GM18867 (cell line): ENCODE measurements at regions not wholly inside any gene's neighbourhood (a gene's known extent, or its start where the extent isn't known, plus 50 kb on each side); places are given as distances from the start of the nearest gene placed in this dataset.

ENCODE experiments used
- ATAC-seq: cut with Tn5 transposase; IDR thresholded peaks from one replicate; pipeline ENCODE4 v1.9.1; 2021; ENCODE audit warnings: mild to moderate bottlenecking, moderate library complexity; ENCODE audit not compliant: unreplicated experiment

GRCh38 chr10:78794736-78795455, 273.9 kb upstream of the ZMIZ1 start:
- ATAC-seq = no peak

GRCh38 chr10:78798976-78799730, 269.6 kb upstream of the ZMIZ1 start:
- ATAC-seq = no peak

- no peak for ATAC-seq
These were observed 268.8 kb upstream of the ZMIZ1 start for GRCh38 chr10:78800006-78800405.

GRCh38 chr10:78800535-78801320, 268.0 kb upstream of the ZMIZ1 start:
- ATAC-seq = no peak

- no peak for ATAC-seq
These were observed 266.3 kb upstream of the ZMIZ1 start for GRCh38 chr10:78802431-78802830.

- no peak for ATAC-seq
These were observed 265.9 kb upstream of the ZMIZ1 start for GRCh38 chr10:78802866-78803265.

GRCh38 chr10:78803710-78804109, 265.1 kb upstream of the ZMIZ1 start:
- ATAC-seq = no peak

- no peak for ATAC-seq
These were observed 264.2 kb upstream of the ZMIZ1 start for GRCh38 chr10:78804411-78805032.

GRCh38 chr10:78805176-78805575, 263.6 kb upstream of the ZMIZ1 start:
- no peak for ATAC-seq

GRCh38 chr10:78806681-78807221, 262.0 kb upstream of the ZMIZ1 start:
- ATAC-seq = no peak

GRCh38 chr10:78807504-78808203, 261.1 kb upstream of the ZMIZ1 start:
- ATAC-seq = no peak

GRCh38 chr10:78808286-78808685, 260.5 kb upstream of the ZMIZ1 start:
- ATAC-seq = no peak

- no peak for ATAC-seq
These were observed 259.9 kb upstream of the ZMIZ1 start for GRCh38 chr10:78808736-78809367.

GRCh38 chr10:78811174-78811573, 257.6 kb upstream of the ZMIZ1 start:
- no peak for ATAC-seq

GRCh38 chr10:78812571-78813318, 256.0 kb upstream of the ZMIZ1 start:
- no peak for ATAC-seq

- ATAC-seq = no peak
These were observed 255.2 kb upstream of the ZMIZ1 start for GRCh38 chr10:78813526-78813925.

GRCh38 chr10:78813998-78814399, 254.8 kb upstream of the ZMIZ1 start:
- no peak for ATAC-seq

GRCh38 chr10:78814407-78814806, 254.4 kb upstream of the ZMIZ1 start:
- ATAC-seq = no peak

- no peak for ATAC-seq
These were observed 252.9 kb upstream of the ZMIZ1 start for GRCh38 chr10:78815702-78816334.
